Upper lobe of right lung (tissue), 1 donor: ENCODE measurements at regions not wholly inside any gene's neighbourhood (a gene's known extent, or its start where the extent isn't known, plus 50 kb on each side); places are given as distances from the start of the nearest gene placed in this dataset.

Experiments
- ATAC-seq: fragments of 200-7000 bp; cut with Tn5 transposase; one replicate; pipeline ENCODE4 v1.9.1; 2020; ENCODE audit warnings: mild to moderate bottlenecking, moderate library complexity
- DNase-seq: peaks from one replicate; pipeline ENCODE4 v3.0.0-alpha.2; 2020
- H3K27ac ChIP-seq: fragments of 200-600 bp; one replicate; pipeline ENCODE4 v1.8.0; 2022
- H3K27me3 ChIP-seq: fragments of 200-600 bp; one replicate; pipeline ENCODE4 v1.8.0; 2022; ENCODE audit warnings: mild to moderate bottlenecking
- H3K36me3 ChIP-seq: fragments of 200-600 bp; one replicate; pipeline ENCODE4 v1.8.0; 2022
- H3K4me1 ChIP-seq: fragments of 200-600 bp; one replicate; pipeline ENCODE4 v1.8.0; 2022
- H3K4me3 ChIP-seq: fragments of 200-600 bp; one replicate; pipeline ENCODE4 v1.8.0; 2022; ENCODE audit warnings: mild to moderate bottlenecking
- H3K9me3 ChIP-seq: fragments of 200-600 bp; one replicate; pipeline ENCODE4 v1.8.0; 2022
- CTCF ChIP-seq: fragments of 200-600 bp; IDR thresholded peaks from one replicate; pipeline ENCODE4 v1.8.0; 2022; ENCODE audit warnings: antibody characterized with exemption
- intact Hi-C: fragments of 100-400 bp; cut with DNase I; formaldehyde crosslinking; loops from one replicate; pipeline ENCODE4 v1.11.0; 2022
- donor health status: DM: no; HTN: yes; CAD: no; lungs with severe emphysema.

- no peak overlapping the region for H3K27ac ChIP-seq
- DNase-seq = no peak
- no peaks in the 10 kb centered on the region for H3K36me3 ChIP-seq
- intact Hi-C loops = no loop called here
- H3K4me1 ChIP-seq = peaks cover 13% of the 10 kb centered on the region
- H3K4me3 ChIP-seq = no peak overlapping the region
- TF ChIP-seq CTCF = no peak
- H3K9me3 ChIP-seq = no peaks in the 10 kb centered on the region
- H3K27me3 ChIP-seq = no peaks in the 10 kb centered on the region
- no peak for ATAC-seq
These were observed 176.3 kb upstream of the BMPER start for GRCh38 chr7:33728873-33729551.

DNA sequence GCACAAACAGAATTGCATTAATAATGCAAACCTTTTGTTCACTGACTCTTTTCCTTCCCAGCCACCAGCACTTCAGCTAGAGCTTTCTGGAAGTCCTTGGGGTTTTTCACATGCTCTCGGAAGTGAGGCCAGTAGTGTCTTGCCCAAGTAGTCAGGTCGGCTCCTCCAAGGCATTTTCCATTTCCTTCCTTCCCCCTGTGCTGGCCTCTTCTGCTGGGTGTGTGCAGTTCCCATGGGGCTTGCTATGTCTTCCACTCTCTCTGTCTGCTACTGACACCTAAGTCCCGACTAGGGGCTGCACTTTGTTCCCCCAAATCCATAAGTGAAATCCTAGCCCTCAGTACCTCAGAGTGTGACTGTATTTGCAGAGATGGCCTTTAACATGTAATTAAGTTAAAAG is 175.6 kb upstream of the BMPER start:
- DNase-seq (no peak), ATAC-seq (no peak)
- no peaks in the 10 kb centered on the region for H3K9me3 ChIP-seq
- intact Hi-C loops = no loop called here
- H3K4me3 ChIP-seq = no peak overlapping the region
- no peak overlapping the region for H3K27ac ChIP-seq
- H3K27me3 ChIP-seq = no peaks in the 10 kb centered on the region
- no peak for TF ChIP-seq CTCF
- H3K4me1 ChIP-seq = peaks cover 12% of the 10 kb centered on the region
- H3K36me3 ChIP-seq = no peaks in the 10 kb centered on the region

DNA sequence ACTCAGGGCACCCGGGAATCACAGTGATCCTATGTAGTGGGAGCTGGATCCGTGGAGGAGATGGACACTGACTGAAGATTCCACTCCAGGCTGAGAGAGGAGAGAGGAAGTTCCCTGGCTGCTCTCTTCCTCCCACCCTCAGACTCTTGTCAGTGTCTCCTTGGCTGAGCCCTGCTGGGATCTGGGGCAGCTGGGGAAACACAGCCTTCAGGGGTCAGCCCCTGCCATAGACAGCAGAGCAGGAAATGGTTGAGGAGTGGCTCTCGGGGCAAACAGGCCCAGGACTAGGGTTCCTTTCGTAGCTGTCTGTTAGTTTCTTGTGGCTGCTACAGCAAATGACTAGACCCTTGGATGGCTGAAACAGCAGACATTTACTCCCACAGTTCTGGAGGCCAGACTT is 174.4 kb upstream of the BMPER start:
- no peaks in the 10 kb centered on the region for H3K9me3 ChIP-seq
- ATAC-seq = no peak
- H3K4me3 ChIP-seq = no peak overlapping the region
- no peak for TF ChIP-seq CTCF
- no peaks in the 10 kb centered on the region for H3K36me3 ChIP-seq
- intact Hi-C loops = no loop called here
- no peak overlapping the region for H3K27ac ChIP-seq
- H3K27me3 ChIP-seq = no peaks in the 10 kb centered on the region
- peaks cover 9% of the 10 kb centered on the region for H3K4me1 ChIP-seq
- DNase-seq = no peak

DNA sequence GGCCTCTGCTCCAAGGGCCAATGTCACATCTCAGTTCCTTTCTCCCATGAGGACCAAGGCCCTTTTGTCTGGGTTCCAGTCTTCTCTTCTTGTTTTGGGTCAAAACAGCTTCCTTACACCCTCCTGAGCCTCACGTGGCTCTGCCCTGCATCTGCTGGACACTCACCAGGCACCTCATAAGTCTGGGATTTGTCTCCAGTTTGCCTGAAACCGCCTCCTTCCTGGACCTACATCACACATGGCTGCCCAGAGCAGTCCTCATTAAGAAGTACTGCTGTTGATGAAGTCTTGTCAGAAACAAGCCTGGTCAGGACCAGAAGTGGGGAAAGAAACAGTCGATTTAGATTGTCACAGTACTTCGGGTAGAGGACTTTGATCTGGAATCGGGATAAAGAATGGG is 173.4 kb upstream of the BMPER start:
- intact Hi-C loops = no loop called here
- DNase-seq (no peak), ATAC-seq (no peak)
- Histone ChIP-seq H3K9me3 (no peaks in the 10 kb centered on the region), H3K27ac (no peak overlapping the region), H3K27me3 (no peaks in the 10 kb centered on the region), H3K4me3 (no peak overlapping the region), H3K36me3 (no peaks in the 10 kb centered on the region), H3K4me1 (peaks cover 9% of the 10 kb centered on the region)
- TF ChIP-seq CTCF = no peak

- TF ChIP-seq CTCF = no peak
- DNase-seq (no peak), ATAC-seq (no peak)
- Histone ChIP-seq H3K27ac (no peak overlapping the region), H3K4me1 (peaks cover 9% of the 10 kb centered on the region), H3K36me3 (no peaks in the 10 kb centered on the region), H3K27me3 (no peaks in the 10 kb centered on the region), H3K9me3 (no peaks in the 10 kb centered on the region), H3K4me3 (no peak overlapping the region)
- intact Hi-C loops = no loop called here
These were observed 172.9 kb upstream of the BMPER start for GRCh38 chr7:33732462-33732861.
